ENCODE measurements at regions not wholly inside any gene's neighbourhood (a gene's known extent, or its start where the extent isn't known, plus 50 kb on each side); places are given as distances from the start of the nearest gene placed in this dataset.

DNA sequence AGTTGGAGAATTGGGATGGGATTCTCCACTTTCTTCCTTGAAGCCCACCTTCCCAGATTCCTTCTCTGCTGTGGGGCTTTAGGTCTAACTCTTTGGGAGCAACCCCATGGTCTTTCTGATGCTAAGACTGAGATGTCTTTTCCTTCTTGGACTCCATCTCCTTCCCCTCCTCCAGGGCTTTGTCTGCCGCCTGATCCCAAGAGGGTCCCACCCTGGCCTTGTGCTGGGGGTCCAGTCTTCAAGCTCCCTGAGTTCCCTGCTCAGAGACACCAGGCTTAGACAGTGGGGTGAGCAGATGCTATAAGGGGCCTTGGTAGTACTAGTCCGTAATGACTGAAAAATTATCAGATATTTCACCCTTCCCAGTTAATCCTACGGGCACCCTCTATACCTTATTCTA lies 150.5 kb downstream of the PTPN20 start:
- Histone ChIP-seq H3K4me1 (peaks cover 0 to 13% of the 10 kb centered on the region in 2 donors), H3K36me3 (no peaks in the 10 kb centered on the region), H3K27ac (peak overlapping the region; percentile 49 to 53), H3K27me3 (no peaks in the 10 kb centered on the region), H3K4me3 (no peak overlapping the region), H3K9me3 (no peaks in the 10 kb centered on the region)
- intact Hi-C loops (cut with DNase I), result no loop called here
- peak in 1 of 2 donors; percentile 54 for DNase-seq (ENCODE audit: low spot score in 2 of 2)
- TF ChIP-seq, protein P1, sequence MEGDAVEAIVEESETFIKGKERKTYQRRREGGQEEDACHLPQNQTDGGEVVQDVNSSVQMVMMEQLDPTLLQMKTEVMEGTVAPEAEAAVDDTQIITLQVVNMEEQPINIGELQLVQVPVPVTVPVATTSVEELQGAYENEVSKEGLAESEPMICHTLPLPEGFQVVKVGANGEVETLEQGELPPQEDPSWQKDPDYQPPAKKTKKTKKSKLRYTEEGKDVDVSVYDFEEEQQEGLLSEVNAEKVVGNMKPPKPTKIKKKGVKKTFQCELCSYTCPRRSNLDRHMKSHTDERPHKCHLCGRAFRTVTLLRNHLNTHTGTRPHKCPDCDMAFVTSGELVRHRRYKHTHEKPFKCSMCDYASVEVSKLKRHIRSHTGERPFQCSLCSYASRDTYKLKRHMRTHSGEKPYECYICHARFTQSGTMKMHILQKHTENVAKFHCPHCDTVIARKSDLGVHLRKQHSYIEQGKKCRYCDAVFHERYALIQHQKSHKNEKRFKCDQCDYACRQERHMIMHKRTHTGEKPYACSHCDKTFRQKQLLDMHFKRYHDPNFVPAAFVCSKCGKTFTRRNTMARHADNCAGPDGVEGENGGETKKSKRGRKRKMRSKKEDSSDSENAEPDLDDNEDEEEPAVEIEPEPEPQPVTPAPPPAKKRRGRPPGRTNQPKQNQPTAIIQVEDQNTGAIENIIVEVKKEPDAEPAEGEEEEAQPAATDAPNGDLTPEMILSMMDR (IDR thresholded peaks at IDR 0.05), result no peak

DNA sequence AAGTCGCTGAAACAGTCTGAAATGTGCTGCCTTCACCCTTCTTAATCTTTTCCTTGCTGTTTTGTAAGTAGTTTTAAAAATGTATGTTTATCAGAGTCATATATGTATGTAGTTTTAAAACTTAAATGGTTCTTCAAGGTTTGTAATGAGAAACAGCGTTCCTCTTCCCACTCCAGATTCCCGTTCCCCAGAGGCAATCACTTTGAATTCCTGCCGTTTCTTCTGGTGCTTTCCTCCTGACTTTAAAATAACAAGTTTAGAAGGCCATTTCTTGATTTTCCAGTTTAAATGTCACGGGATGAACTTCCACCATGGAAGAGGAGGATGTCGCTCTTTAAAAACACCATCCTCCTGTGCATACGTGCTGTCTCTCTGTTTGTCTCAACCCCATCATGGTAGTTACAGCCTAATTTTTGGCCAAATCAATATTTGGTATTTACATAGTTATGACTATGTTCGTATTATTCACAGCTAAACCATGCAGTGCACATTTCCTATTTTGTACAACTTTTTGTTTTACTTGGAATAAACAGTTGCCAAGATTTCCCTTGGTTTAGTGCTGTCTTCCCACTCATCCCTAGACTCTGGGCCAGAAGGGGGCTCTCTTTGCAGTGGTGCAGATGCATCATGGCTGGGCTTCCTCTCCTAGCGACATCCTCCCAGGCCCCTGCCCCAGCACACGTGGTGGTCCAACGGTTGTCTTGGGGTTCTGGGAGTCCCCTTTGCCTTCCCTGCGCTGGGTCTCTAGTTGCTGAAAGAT lies 151.4 kb downstream of the PTPN20 start:
- DNase-seq (ENCODE audit: low spot score in 2 of 2), result peak in 1 of 2 donors; percentile 63

DNA sequence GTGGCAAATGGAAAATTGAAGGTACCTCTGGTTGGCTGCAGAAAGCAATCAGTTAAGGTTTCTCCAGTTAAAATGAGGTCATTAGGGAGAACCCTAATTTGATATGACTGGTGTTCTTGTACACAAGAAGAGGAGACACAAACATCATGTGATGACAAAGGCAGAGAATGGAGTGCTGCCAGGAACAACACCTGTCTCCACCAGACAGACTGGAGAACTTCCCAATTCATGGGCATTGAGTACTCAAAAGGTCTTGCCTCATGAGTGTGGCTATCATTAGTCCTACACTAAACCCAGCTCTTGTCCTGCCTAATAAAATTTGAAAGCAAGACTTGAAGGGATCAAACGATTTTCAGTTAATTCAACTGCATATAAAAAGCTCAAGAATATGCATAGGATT lies 152.6 kb downstream of the PTPN20 start:
- intact Hi-C loops (cut with DNase I), result no loop called here
- peaks cover 0 to 13% of the 10 kb centered on the region in 2 donors for H3K4me1 ChIP-seq
- H3K4me3 ChIP-seq, result no peak overlapping the region
- no peaks in the 10 kb centered on the region for H3K27me3 ChIP-seq
- no peak overlapping the region for H3K27ac ChIP-seq
- H3K36me3 ChIP-seq, result no peaks in the 10 kb centered on the region
- peak in 1 of 2 donors; percentile 21 for DNase-seq (ENCODE audit: low spot score in 2 of 2)
- TF ChIP-seq, protein P1 (IDR thresholded peaks at IDR 0.05), result no peak
- H3K9me3 ChIP-seq, result no peaks in the 10 kb centered on the region

More for the DNA sequence above, 151.4 kb downstream of the PTPN20 start:
- Histone ChIP-seq H3K27me3 (no peaks in the 10 kb centered on the region), H3K4me1 (peaks cover 0 to 13% of the 10 kb centered on the region in 2 donors), H3K4me3 (no peak overlapping the region), H3K27ac (peak overlapping the region; percentile 49 to 53), H3K36me3 (no peaks in the 10 kb centered on the region), H3K9me3 (no peaks in the 10 kb centered on the region)
- intact Hi-C loops (cut with DNase I), result no loop called here
- TF ChIP-seq, protein P1 (IDR thresholded peaks at IDR 0.05), result peak in 1 of 3 experiments; percentile 28

DNA sequence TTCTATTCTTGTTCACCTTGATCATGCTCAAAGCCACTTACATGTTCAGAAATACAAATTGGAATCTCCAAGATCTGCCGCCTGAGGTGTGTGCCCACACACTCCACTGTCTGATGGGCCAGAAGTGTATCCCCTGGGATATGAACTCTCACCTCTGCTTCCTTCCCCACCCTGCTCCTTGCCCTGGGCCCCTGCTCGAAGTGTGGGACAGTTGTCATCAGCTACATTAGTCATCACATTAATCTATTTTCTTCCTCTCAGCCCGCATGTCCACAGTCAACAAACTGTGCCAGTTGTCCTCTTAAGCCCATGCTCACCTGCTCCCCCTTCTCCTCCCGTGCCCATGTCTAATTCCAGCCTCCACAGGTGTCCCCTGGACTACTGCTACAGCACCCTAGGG lies 154.7 kb downstream of the PTPN20 start:
- H3K36me3 ChIP-seq, result no peaks in the 10 kb centered on the region
- H3K9me3 ChIP-seq, result no peaks in the 10 kb centered on the region
- H3K4me3 ChIP-seq, result no peak overlapping the region
- H3K4me1 ChIP-seq, result peaks cover 0 to 13% of the 10 kb centered on the region in 2 donors
- H3K27ac ChIP-seq, result no peak overlapping the region
- no peaks in the 10 kb centered on the region for H3K27me3 ChIP-seq
- TF ChIP-seq, protein P1 (IDR thresholded peaks at IDR 0.05), result no peak
- intact Hi-C loops (cut with DNase I), result no loop called here
- DNase-seq (ENCODE audit: low spot score in 2 of 2), result peak in 1 of 2 donors; percentile 48

DNA sequence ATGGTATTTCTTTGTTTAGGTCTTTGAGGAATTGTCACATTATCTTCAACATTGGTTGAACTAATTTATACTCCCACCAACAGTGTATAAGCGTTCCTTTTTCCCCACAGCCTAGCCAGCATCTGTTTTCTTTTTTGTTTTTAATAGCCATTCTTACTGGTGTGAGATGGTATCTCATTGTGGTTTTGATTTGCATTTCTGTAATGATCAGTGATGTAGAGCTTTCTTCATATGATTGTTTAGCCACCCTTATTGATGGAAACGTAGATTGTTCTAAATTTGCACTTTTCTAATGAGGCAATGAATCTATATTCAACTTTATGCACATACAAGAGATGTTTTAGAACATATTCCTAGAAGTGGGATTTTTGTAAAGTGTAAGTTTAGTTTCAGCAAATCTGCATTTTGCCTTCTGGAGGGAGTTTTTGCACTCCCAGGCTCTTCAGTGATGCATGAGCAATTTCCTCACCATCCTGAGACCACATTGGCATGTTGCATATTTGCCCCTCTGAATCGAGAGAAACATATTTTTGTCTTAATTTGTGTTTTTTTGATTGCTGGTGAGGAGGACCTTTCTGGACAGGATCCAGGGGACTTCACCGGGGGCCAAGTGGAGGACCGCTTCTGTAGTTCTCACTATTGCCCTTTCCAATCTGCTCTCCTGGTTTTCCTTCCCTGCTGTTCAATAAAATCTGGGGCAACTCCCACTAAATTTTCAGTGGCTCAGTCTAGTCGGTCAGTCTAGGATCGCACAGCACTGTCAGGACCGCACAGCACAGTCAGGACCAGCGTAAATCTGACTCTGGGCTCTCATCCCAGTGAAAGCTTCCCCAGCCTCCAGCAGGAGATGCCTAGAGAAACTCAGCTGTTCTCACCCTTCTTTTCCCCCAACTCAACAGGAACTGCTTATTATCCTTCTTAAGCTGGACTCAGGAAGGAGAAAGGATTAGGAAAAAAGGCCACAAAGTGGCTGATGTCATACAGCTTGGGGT lies 157.0 kb downstream of the PTPN20 start:
- H3K27ac ChIP-seq, result no peak overlapping the region
- no peak overlapping the region for H3K4me3 ChIP-seq
- H3K9me3 ChIP-seq, result no peaks in the 10 kb centered on the region
- intact Hi-C loops (cut with DNase I), result no loop called here
- no peaks in the 10 kb centered on the region for H3K36me3 ChIP-seq
- H3K4me1 ChIP-seq, result no peaks in the 10 kb centered on the region
- H3K27me3 ChIP-seq, result no peaks in the 10 kb centered on the region
- peak in 1 of 2 donors; percentile 12 for DNase-seq (ENCODE audit: low spot score in 2 of 2)
- TF ChIP-seq, protein P1 (IDR thresholded peaks at IDR 0.05), result no peak
